GM19372 (cell line): ENCODE measurements at regions not wholly inside any gene's neighbourhood (a gene's known extent, or its start where the extent isn't known, plus 50 kb on each side); places are given as distances from the start of the nearest gene placed in this dataset.
"Not testable (repeated sequence)": the region's sequence is repeated elsewhere in the genome, so short reads cannot be mapped to it uniquely, and the experiment has no call there.

Experiments
- ATAC-seq: cut with Tn5 transposase; IDR thresholded peaks from one replicate; pipeline ENCODE4 v1.9.1; 2021; ENCODE audit warnings: mild to moderate bottlenecking, low read depth, moderate library complexity; ENCODE audit not compliant: unreplicated experiment

- no peak for ATAC-seq
Measured at GRCh38 chr10:56298941-56299340, 62.1 kb downstream of the ZWINT start.

- ATAC-seq = no peak
Measured at GRCh38 chr10:56296618-56297017, 64.4 kb downstream of the ZWINT start.

DNA sequence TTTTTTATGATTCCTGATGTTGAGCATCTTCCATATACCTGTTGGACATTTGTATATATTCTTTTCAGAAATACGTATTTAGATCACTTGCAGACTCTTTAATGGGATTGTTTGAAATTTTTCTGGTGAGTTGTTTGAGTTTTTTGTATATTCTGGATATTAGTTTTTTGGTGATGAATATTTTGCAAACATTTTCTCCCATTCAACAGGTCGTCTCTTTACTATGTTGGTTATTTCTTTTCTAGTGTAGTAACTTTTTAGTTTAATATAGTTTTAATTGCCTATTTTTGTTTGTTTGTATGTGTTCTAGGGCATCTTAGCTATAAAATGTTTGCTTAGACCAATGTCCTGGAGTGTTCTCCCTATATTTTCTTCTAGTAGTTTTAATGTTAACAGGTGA lies 72.7 kb downstream of the ZWINT start:
- ATAC-seq = no peak

- ATAC-seq = no peak
Measured at GRCh38 chr10:56286096-56286495, 75.0 kb downstream of the ZWINT start.

DNA sequence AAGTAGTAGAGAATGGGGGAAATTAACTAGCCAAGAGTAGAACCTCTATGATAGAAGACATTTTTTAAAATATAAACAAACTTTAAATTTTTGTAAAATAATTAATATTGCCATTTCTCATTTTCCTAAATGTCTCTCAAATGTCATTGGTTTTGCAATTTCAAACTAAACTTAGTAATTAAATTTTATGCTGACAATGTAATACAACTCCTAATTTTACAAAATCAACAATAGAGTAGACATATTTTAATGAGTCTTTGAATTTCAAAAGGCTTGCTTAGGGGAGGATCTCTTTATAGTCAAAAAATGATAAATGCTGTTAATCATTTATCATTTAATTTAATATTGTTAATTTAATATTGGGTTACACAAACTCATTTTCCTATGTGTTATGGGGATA lies 81.8 kb downstream of the ZWINT start:
- no peak for ATAC-seq

DNA sequence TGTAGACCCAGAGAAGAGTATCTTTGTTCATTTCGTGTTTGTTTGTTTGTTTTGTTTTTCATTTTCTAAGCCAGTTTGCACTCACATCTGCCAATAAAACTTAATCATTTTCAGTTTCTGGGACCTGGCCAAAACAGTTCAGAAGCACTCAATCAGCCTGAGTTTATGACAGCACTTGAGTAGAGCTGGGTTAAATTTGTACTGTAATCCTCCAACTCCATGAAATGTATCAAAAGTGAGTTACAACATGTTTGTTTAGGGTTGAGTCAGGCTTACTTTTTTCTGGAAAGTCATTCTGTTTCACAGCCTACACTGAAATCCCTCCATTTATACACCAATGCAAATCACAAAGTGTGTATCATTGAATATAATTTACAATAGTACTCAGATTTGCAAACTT lies 91.9 kb downstream of the ZWINT start:
- no peak for ATAC-seq

DNA sequence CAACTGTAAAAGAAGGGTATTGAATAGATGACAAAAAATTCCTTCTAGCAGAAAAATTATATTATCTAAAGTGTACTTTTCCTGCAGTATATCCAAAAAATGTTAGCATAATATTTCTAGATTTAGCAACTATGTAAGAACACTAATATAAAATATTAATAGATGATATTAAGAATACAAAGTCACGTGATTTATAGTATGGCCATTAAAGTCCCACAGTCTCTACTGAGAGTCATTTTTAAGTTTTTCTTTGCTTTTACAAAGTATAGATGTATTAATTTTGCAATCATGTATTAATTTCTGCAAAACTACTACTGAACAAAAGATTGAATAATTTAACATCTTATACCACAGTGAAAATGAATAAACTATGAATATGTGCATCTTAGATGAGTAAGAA lies 94.9 kb downstream of the ZWINT start:
- ATAC-seq = no peak

GRCh38 chr10:56258991-56259390 lies 102.1 kb downstream of the ZWINT start:
- ATAC-seq = no peak

DNA sequence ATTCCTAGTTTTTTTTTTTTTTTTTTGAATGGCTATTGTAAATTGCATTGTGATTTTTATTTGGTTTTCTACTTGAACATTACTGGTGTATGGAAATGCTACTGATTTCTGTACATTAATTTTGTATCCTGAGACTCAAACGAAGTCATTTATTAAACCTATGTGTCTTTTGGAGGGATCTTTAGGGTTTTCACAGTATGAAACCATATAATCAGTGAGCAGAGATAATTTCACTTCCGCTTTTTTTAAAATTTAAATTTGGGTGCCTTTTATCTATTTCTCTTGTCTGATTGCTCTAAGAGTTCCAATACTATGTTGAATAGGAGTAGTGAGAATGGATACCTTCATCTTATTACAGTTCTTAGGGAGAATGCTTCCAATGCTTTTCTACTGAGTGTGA lies 102.7 kb downstream of the ZWINT start:
- ATAC-seq = no peak

DNA sequence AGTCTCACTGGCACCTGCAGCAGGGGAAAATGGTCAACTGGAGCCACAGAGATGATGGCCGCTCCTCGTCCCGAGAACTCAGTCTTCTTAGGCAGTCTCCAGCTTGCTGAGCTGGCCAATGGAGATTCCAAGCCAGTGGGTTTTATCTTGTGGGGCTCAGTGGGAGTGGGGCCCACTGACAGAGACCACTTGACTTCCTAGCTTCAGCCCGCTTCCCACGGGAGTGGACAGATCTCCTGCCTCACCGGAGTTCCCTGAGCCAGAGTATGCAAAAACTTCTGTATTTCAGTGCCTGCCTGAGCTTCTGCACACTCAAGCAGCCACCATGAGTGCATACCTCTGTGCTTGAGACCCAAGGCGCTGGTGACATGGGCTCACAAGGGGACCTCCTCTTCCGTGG lies 105.8 kb downstream of the ZWINT start:
- no peak for ATAC-seq

GRCh38 chr10:56240471-56240870 lies 120.6 kb downstream of the ZWINT start:
- no peak for ATAC-seq

- ATAC-seq = no peak
Measured at GRCh38 chr10:56231436-56231835, 129.6 kb downstream of the ZWINT start.

DNA sequence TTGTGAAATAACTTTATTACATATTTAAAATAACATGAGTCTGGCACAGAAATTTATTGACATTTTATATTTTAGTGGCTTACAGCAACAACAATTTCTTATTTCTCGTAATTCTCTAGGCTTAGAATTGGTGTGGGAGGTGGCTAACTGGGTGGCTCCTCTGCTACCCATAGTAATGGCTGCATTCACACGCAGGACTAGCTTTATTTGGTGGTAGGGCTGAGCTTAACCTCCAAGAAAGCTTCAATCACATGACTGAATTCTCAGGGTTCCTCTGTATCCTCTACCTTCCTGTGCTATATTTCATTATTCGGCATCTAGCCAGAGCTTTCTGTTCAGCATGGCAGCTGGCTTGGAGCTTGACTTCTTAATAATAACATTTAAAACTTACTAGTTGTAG lies 138.8 kb downstream of the ZWINT start:
- no peak for ATAC-seq

- no peak for ATAC-seq
Measured at GRCh38 chr10:56212951-56213350, 148.1 kb downstream of the ZWINT start.

- no peak for ATAC-seq
Measured at GRCh38 chr10:56181607-56182006, 179.5 kb downstream of the ZWINT start.

- ATAC-seq = no peak
Measured at GRCh38 chr10:56178210-56178609, 182.8 kb downstream of the ZWINT start.

- not testable (repeated sequence) for ATAC-seq
Measured at GRCh38 chr10:56155091-56155513, 206.0 kb downstream of the ZWINT start.

DNA sequence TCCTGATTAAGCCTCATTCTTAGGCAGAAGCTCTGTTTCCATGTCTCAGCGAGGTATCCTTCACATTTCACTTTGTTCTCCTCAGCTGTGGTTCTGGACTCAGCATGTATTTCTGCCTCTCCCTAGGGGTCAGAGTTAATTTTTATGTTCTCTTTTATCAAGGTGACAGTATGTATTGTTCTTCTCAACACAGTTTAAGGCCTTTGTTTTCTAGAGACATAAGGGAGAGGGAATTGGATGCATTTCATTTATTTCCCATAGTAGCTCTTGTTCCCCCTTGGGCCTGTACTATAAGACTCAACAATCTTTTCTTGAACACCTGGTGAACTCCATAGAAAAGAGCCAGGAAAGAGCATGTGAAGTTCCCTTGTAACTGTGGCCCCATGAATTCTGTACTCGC lies 214.3 kb downstream of the ZWINT start:
- ATAC-seq = no peak

DNA sequence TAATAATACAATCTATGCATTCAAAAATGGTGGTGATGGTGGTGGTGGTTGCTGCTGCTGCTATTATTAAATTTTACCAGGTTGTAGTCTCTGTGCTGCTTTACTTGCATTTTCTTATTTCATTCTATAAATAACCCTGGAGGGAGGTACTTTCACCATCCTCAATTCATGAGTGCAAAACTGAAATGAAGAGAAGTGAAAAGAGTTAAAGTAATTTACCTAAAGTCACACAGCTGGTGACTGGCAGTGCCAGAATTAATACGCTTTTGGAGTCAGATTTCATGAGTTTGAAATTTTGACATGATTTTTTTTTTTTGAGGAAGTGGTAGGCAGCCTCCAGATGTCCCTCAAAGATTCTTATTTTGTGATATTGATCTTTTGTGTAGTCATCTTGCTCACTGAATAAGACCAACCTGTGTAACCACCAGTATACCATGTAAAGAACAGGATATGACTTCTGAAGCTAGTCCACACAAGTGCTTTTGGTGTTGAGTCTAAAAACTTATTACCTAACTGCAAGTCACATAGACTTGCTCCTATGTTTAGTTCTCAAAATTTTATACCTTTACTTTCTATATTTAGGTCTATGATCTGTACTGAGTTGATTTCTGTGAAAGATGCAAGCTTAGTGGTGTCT lies 218.8 kb downstream of the ZWINT start:
- ATAC-seq = no peak

GRCh38 chr10:56139405-56139804 lies 221.7 kb downstream of the ZWINT start:
- no peak for ATAC-seq

- no peak for ATAC-seq
Measured at GRCh38 chr10:56135828-56136227, 225.2 kb downstream of the ZWINT start.

DNA sequence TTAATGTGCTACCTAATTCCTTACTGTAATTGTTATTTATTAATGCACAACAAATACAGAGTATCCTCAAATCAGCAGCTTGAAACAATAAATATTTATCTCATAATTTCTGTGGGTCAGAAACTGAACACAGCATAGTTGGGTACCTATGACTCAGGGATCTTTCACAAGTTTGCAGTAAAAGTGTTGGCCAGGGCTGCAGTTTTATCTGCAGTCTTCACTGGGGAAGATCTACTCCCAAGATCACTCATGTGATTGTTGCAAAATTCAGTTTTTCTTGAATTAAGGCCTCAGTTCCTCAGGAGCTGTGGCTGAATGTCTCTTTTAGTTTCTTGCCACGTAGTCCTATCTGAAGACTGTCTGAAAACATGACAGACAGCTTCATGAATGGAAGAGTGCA lies 237.8 kb downstream of the ZWINT start:
- ATAC-seq = no peak

GRCh38 chr10:56116684-56117083 lies 244.4 kb downstream of the ZWINT start:
- ATAC-seq = no peak
